Kidney (tissue), 13 donors: ENCODE measurements at regions not wholly inside any gene's neighbourhood (a gene's known extent, or its start where the extent isn't known, plus 50 kb on each side); places are given as distances from the start of the nearest gene placed in this dataset.

Experiments used
- DNase-seq, 5 donors: peaks; one replicate each; pipeline ENCODE4 v3.0.0-alpha.2; 2013 to 2020
- FAIRE-seq: peaks from 2 replicates; lab custom pipeline; 2012; peaks lifted over from hg19 to GRCh38; lab: Jason Lieb, UNC
- H3K27ac ChIP-seq, 2 donors: one replicate each; pipeline ENCODE4 v1.7.0; 2013; ENCODE audit warnings: low read depth in 2 of 2, low read length in 2 of 2, inconsistent platforms in 1 of 2
- H3K27me3 ChIP-seq: one replicate; pipeline ENCODE4 v1.7.1; 2013; ENCODE audit warnings: low read length, inconsistent platforms; ENCODE audit not compliant: control insufficient read depth, insufficient read depth
- H3K36me3 ChIP-seq, 3 donors: one replicate each; pipeline versions ENCODE4 v1.7.0 to v1.7.1; 2013; ENCODE audit warnings: low read length in 3 of 3, control low read depth in 1 of 3, inconsistent platforms in 1 of 3; ENCODE audit not compliant: insufficient read depth in 3 of 3, control insufficient read depth in 2 of 3
- H3K4me1 ChIP-seq, 3 donors: one replicate each; pipeline versions ENCODE4 v1.7.0 to v1.7.1; 2013; ENCODE audit warnings: low read length in 3 of 3, inconsistent platforms in 1 of 3, low read depth in 1 of 3; ENCODE audit not compliant: control insufficient read depth in 2 of 3, insufficient read depth in 2 of 3
- H3K4me3 ChIP-seq, 3 donors: one replicate each; pipeline versions ENCODE4 v1.7.0 to v1.8.1; 2013; ENCODE audit warnings: low read length in 3 of 3, control low read depth in 1 of 3, inconsistent platforms in 1 of 3
- H3K9ac ChIP-seq, 3 donors: one replicate each; pipeline versions ENCODE4 v1.7.0 to v1.7.1; 2013; ENCODE audit warnings: low read length in 3 of 3, control low read depth in 1 of 3, inconsistent platforms in 1 of 3
- H3K9me3 ChIP-seq, 3 donors: one replicate each; pipeline versions ENCODE4 v1.7.0 to v1.7.1; 2013; ENCODE audit warnings: low read length in 3 of 3, control low read depth in 1 of 3, inconsistent platforms in 1 of 3; ENCODE audit not compliant: control insufficient read depth in 2 of 3, insufficient read depth in 1 of 3
- intact Hi-C: fragments of 100-400 bp; cut with DNase I; formaldehyde crosslinking; loops from one replicate; pipeline ENCODE4 v1.11.1; 2022
- TF ChIP-seq, protein P1 (sequence below): IDR thresholded peaks from 3 replicates; pipeline ENCODE4 v1.5.1; 2012; ENCODE audit warnings: mild to moderate bottlenecking, moderate library complexity, borderline replicate concordance; ENCODE audit not compliant: insufficient read depth; ENCODE audit errors: extremely low read depth
- donor health status: control.
- donor health status: control.
- donor health status: control.
- donor health status: control.
- donor health status: control.
- donor health status: DM: yes; HTN: yes; CAD: no.
- donor health status: Normal renal cell carcinoma (clear cell type).

DNA sequence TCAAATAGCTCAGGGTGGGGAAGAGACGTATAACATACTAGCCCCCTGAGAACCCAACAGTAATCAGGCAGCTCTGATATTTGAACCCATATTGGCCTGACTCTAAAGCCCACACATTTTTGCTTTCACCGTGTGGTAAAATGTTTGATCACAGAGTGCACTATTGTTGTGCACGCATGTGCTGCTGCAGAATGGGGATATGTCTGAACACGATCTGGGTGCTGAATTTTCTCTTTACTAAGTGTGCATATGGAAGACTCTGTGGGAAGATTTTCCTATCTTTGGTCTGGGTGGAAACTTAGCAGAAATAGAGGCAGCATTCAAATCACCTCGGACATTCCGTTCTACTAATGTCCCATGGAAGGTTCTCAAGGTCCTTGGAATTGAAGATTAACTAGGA lies 800.1 kb downstream of the TFAP2A start:
- no peak overlapping the region for H3K27ac ChIP-seq
- no peak overlapping the region for H3K9ac ChIP-seq
- no peak for DNase-seq
- FAIRE-seq, result no peak
- H3K4me1 ChIP-seq, result no peaks in the 10 kb centered on the region
- intact Hi-C loops, result no loop called here
- TF ChIP-seq, protein P1, sequence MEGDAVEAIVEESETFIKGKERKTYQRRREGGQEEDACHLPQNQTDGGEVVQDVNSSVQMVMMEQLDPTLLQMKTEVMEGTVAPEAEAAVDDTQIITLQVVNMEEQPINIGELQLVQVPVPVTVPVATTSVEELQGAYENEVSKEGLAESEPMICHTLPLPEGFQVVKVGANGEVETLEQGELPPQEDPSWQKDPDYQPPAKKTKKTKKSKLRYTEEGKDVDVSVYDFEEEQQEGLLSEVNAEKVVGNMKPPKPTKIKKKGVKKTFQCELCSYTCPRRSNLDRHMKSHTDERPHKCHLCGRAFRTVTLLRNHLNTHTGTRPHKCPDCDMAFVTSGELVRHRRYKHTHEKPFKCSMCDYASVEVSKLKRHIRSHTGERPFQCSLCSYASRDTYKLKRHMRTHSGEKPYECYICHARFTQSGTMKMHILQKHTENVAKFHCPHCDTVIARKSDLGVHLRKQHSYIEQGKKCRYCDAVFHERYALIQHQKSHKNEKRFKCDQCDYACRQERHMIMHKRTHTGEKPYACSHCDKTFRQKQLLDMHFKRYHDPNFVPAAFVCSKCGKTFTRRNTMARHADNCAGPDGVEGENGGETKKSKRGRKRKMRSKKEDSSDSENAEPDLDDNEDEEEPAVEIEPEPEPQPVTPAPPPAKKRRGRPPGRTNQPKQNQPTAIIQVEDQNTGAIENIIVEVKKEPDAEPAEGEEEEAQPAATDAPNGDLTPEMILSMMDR, result no peak
- no peaks in the 10 kb centered on the region for H3K9me3 ChIP-seq
- no peak overlapping the region for H3K4me3 ChIP-seq
- no peaks in the 10 kb centered on the region for H3K36me3 ChIP-seq
- H3K27me3 ChIP-seq, result no peaks in the 10 kb centered on the region

DNA sequence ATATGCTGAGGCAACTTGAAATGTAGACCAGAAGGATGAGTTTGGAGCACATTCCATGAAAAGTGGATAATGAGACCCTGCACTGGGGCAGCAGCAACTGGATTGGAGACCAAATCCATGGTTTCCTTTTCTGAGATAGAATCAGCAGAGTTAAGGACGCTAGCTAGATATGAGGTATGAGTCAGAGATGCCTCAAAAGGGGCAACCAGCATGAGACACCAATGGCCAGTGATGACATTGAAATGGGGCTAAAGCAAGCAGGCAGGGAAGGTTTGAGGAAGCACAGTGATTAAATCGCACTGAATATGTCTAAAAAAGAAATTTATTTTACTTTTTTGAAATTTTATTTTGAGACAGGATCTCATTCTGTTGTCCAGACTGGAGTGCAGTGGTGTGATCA lies 802.4 kb downstream of the TFAP2A start:
- Histone ChIP-seq H3K9ac (no peak overlapping the region), H3K27me3 (no peaks in the 10 kb centered on the region), H3K27ac (no peak overlapping the region), H3K4me1 (no peaks in the 10 kb centered on the region), H3K9me3 (no peaks in the 10 kb centered on the region), H3K36me3 (no peaks in the 10 kb centered on the region), H3K4me3 (no peak overlapping the region)
- no peak for FAIRE-seq
- TF ChIP-seq, protein P1, result no peak
- DNase-seq, result no peak
- intact Hi-C loops, result no loop called here

DNA sequence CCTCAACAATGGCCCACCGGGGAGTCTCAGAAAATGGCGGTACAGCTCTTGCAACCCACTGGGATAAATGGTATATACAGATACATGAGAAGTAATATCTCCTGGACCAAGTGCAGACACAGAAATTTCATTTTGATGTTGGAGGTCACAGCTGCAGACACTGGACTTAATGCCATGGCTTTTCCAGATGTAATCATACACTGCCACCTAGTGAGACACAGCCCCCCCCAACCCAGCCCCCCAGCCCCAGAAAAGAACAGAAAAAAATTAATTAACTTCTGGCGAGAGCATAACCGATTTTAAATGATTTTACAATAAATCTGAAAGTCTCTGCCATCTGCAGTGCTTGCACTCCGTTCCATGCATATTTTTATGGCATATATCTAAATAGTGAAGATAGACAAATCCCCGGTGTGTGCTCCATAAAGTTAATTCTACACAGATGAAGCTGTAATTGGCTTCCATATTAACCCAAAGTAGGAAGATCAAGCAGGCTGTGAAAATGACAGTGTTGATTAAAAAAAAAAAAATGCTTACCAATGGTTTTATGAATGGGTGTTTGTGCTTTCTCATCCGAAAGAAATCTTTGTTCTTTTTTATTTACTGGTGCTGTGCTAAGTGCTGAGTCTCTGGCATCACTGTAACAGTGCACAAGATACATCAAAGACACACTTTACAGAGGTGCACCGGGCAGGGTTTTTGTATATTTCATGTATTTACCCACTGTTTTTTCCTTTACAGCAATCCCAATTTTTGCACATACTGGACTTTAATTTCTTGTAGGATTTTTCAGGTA lies 804.1 kb downstream of the TFAP2A start:
- H3K9ac ChIP-seq, result no peak overlapping the region
- H3K36me3 ChIP-seq, result no peaks in the 10 kb centered on the region
- H3K27ac ChIP-seq, result no peak overlapping the region
- DNase-seq (no peak), FAIRE-seq (no peak)
- intact Hi-C loops, result no loop called here
- no peak overlapping the region for H3K4me3 ChIP-seq
- TF ChIP-seq, protein P1, result no peak
- H3K9me3 ChIP-seq, result no peaks in the 10 kb centered on the region
- no peaks in the 10 kb centered on the region for H3K27me3 ChIP-seq
- H3K4me1 ChIP-seq, result no peaks in the 10 kb centered on the region
